ENCODE measurements at regions not wholly inside any gene's neighbourhood (a gene's known extent, or its start where the extent isn't known, plus 50 kb on each side); places are given as distances from the start of the nearest gene placed in this dataset.
"Not testable (repeated sequence)": the region's sequence is repeated elsewhere in the genome, so short reads cannot be mapped to it uniquely, and the experiment has no call there.

DNA sequence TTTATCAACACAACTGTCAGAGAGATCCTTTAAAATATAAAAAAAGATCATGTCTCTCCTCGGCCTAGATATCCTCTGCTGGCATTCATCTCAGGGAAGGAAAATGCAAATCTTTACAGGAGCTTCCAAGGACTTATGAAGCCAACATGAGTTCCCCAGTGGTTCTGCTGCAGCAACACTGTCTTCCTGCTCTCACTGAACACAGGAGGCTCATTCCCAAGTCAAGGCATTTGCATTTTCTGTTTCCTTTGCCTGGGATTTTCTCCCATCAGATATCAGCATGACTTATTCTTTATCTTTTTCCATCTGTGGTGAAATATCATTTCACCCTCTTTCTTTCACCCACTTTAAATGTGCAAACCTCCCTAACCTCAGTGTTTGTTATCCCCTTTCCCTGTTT is 513.8 kb upstream of the ZP4 start:
- no peaks in the 10 kb centered on the region for H3K9me3 ChIP-seq (ENCODE audit: low read depth, low read length)
- TF ChIP-seq EZH2 (IDR thresholded peaks at IDR 0.05) (no peak), FOXP2 (optimal IDR thresholded peaks at IDR 0.05; ENCODE audit: control extremely low read depth, extremely low read length, insufficient read depth) (no peak), POLR2AphosphoS5 (IDR thresholded peaks at IDR 0.05; ENCODE audit: borderline replicate concordance, low read depth, low read length) (no peak)
- H3K36me3 ChIP-seq (ENCODE audit: insufficient read depth, low read length): no peaks in the 10 kb centered on the region
- H3K4me3 ChIP-seq: no peak overlapping the region
- H3K27ac ChIP-seq: peak overlapping the region; percentile 27; the same call in 1 of the 2 replicates
- no peak for DNase-seq (ENCODE audit: low read depth, low spot score)
- H3K9ac ChIP-seq (ENCODE audit: insufficient read length): no peak overlapping the region

DNA sequence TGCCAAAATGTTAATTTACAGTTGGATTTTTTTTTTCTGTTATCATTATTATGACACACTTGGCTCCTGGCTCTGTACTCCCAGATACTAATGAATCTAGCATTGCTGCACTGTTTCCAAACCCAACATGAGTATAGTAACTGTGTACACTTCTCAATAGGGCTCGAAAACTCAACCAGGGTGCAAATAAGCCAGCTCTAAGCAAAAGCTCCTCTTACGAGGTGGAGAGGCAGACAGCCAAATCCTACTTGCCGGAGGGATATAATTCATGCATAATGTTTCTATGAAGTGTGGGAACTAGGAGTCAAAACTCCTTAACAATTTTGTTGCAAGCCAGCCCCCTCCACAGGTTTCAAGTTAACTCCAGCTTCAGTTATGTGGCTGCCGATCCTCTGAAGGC is 510.4 kb upstream of the ZP4 start:
- H3K9ac ChIP-seq (ENCODE audit: insufficient read length): no peak overlapping the region
- peak; percentile 62 for DNase-seq (ENCODE audit: low read depth, low spot score)
- no peaks in the 10 kb centered on the region for H3K9me3 ChIP-seq (ENCODE audit: low read depth, low read length)
- H3K4me3 ChIP-seq: 0 out of 2 replicates have a peak overlapping the region, but pooled peaks have one; percentile 19
- TF ChIP-seq EZH2 (IDR thresholded peaks at IDR 0.05) (no peak), FOXP2 (optimal IDR thresholded peaks at IDR 0.05; ENCODE audit: control extremely low read depth, extremely low read length, insufficient read depth) (no peak), POLR2AphosphoS5 (IDR thresholded peaks at IDR 0.05; ENCODE audit: borderline replicate concordance, low read depth, low read length) (no peak)
- peak overlapping the region; percentile 84 for H3K27ac ChIP-seq
- no peaks in the 10 kb centered on the region for H3K36me3 ChIP-seq (ENCODE audit: insufficient read depth, low read length)

DNA sequence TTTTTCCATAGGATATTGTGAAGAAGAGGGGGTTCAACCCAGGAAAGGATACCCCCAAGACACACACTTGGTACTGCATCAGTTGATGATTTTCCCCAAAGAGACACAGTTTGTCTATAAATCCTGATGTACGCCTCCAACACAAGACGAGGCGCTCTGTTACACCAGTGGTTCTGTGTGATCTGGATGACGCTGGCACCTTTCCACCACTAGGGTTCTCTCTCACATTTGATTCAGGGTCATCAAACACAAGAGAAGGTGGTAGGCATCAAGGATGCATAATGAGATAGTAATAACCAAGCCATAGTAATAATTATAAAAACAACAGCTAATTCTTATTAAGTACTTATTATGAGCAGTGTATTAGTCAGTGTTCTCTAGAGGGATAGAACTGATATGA is 508.8 kb upstream of the ZP4 start:
- DNase-seq (ENCODE audit: low read depth, low spot score): no peak
- no peaks in the 10 kb centered on the region for H3K9me3 ChIP-seq (ENCODE audit: low read depth, low read length)
- TF ChIP-seq POLR2AphosphoS5 (IDR thresholded peaks at IDR 0.05; ENCODE audit: borderline replicate concordance, low read depth, low read length) (no peak), FOXP2 (optimal IDR thresholded peaks at IDR 0.05; ENCODE audit: control extremely low read depth, extremely low read length, insufficient read depth) (no peak), EZH2 (IDR thresholded peaks at IDR 0.05) (no peak)
- H3K9ac ChIP-seq (ENCODE audit: insufficient read length): no peak overlapping the region
- H3K4me3 ChIP-seq: no peak overlapping the region
- H3K36me3 ChIP-seq (ENCODE audit: insufficient read depth, low read length): no peaks in the 10 kb centered on the region
- H3K27ac ChIP-seq: no peak overlapping the region

DNA sequence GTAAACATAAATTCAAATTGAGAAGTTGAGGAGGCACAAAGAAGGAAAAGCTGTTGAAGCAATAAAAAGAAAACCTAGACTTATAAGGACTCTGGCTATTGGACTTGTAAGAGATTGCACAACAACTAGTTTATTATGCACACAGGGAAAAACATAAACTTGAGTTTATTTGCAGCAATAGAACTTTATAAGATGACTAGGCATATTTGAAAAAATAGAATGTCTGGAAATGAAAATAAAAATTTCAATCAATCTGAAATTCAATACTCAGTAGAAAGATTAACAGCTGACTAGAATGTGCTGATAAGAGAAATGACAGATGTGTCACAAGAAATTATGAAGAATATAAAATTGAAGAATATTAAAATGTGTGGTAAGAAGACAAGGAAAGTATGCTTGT is 505.4 kb upstream of the ZP4 start:
- Histone ChIP-seq H3K36me3 (ENCODE audit: insufficient read depth, low read length) (no peaks in the 10 kb centered on the region), H3K9me3 (ENCODE audit: low read depth, low read length) (no peaks in the 10 kb centered on the region), H3K27ac (peak overlapping the region; percentile 51; the same call in 1 of the 2 replicates), H3K4me3 (no peak overlapping the region), H3K9ac (ENCODE audit: insufficient read length) (no peak overlapping the region)
- no peak for DNase-seq (ENCODE audit: low read depth, low spot score)
- no peak for TF ChIP-seq POLR2AphosphoS5 (IDR thresholded peaks at IDR 0.05; ENCODE audit: borderline replicate concordance, low read depth, low read length)
- TF ChIP-seq EZH2 (IDR thresholded peaks at IDR 0.05): no peak
- no peak for TF ChIP-seq FOXP2 (optimal IDR thresholded peaks at IDR 0.05; ENCODE audit: control extremely low read depth, extremely low read length, insufficient read depth)

DNA sequence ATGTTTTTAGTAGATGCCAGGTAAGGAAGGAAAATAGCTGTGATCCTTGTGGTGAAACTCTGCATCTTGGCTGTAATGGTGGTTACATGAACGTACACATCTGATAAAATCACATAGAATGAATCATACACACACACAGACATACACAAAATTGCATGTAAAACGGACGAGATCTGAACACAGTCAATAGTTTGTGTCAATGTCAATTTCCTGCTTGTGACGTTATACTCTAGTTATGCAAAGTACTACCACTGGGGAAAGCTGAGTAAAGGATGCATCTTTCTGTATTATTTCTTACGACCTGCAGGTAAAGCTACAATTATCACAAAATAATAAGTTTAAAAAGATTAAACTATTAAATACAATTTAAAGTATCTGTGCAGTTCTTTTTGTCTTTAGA is 493.7 kb upstream of the ZP4 start:
- Histone ChIP-seq H3K27ac (no peak overlapping the region), H3K9ac (ENCODE audit: insufficient read length) (no peak overlapping the region), H3K36me3 (ENCODE audit: insufficient read depth, low read length) (no peaks in the 10 kb centered on the region), H3K4me3 (no peak overlapping the region), H3K9me3 (ENCODE audit: low read depth, low read length) (no peaks in the 10 kb centered on the region)
- TF ChIP-seq FOXP2 (optimal IDR thresholded peaks at IDR 0.05; ENCODE audit: control extremely low read depth, extremely low read length, insufficient read depth): no peak
- no peak for TF ChIP-seq EZH2 (IDR thresholded peaks at IDR 0.05)
- no peak for TF ChIP-seq POLR2AphosphoS5 (IDR thresholded peaks at IDR 0.05; ENCODE audit: borderline replicate concordance, low read depth, low read length)
- no peak for DNase-seq (ENCODE audit: low read depth, low spot score)

DNA sequence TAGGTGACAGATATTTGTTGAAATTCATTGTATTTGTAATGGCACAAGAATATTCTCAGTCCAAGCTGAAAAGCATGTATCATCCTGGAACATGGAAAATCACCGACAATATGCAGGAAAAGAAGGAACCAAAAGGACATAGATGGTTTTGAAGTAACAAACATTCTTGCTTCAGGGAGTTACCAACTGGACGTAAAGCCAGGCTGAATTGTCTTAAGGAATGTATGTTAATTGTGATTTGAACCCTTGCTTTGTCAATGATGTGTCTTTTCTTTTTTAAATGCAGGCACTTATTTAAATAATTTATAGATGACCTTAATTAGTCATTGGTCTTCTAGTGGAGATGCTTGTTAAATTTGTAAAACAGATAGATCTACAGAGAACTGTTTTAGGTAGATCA is 489.4 kb upstream of the ZP4 start:
- no peak for TF ChIP-seq FOXP2 (optimal IDR thresholded peaks at IDR 0.05; ENCODE audit: control extremely low read depth, extremely low read length, insufficient read depth)
- H3K9me3 ChIP-seq (ENCODE audit: low read depth, low read length): no peaks in the 10 kb centered on the region
- DNase-seq (ENCODE audit: low read depth, low spot score): no peak
- H3K36me3 ChIP-seq (ENCODE audit: insufficient read depth, low read length): no peaks in the 10 kb centered on the region
- no peak overlapping the region for H3K27ac ChIP-seq
- no peak overlapping the region for H3K4me3 ChIP-seq
- no peak overlapping the region for H3K9ac ChIP-seq (ENCODE audit: insufficient read length)

DNA sequence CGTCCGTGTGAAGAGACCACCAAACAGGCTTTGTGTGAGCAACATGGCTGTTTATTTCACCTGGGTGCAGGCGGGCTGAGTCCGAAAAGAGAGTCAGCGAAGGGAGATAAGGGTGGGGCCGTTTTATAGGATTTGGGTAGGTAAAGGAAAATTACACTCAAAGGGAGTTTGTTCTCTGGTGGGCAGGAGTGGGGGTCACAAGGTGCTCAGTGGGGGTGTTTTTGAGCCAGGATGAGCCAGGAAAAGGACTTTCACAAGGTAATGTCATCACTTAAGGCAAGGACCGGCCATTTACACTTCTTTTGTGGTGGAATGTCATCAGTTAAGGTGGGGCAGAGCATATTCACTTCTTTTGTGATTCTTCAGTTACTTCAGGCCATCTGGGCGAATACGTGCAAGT is 488.7 kb upstream of the ZP4 start:
- not testable (repeated sequence) for H3K27ac ChIP-seq; H3K9ac ChIP-seq (ENCODE audit: insufficient read length)

DNA sequence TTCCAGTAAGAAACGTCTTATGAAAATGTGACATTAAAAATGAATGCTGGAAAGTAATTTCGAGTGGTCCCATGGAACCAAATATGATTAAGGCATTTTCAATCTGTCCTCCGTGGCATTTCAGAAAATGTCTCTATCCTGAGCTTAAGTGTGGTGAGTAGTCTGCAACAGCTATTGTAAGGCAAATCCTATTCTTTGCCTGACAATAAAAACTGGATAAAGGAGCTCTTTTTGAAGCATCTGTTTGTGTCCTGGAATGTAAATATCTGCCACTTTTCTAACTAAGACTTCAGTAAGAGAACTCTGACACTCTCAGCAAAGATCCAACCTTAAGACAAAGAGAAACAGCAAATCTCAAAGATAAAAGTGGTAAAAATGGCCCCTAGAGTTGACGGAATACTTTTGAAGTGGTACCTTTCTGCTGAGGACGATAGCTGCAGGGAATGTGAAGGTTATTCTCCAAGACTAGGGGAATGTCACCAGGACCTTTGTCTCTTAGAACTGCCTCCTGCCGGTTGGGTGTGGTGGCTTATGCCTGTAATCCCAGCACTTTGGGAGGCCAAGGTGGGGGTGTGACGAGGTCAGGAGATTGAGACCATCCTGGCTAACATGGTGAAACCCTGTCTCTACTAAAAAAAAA is 486.7 kb upstream of the ZP4 start:
- no peak for DNase-seq (ENCODE audit: low read depth, low spot score)

More for the DNA sequence above, 488.7 kb upstream of the ZP4 start:
- not testable (repeated sequence) for DNase-seq (ENCODE audit: low read depth, low spot score); H3K9me3 ChIP-seq (ENCODE audit: low read depth, low read length); H3K4me3 ChIP-seq; H3K36me3 ChIP-seq (ENCODE audit: insufficient read depth, low read length)

DNA sequence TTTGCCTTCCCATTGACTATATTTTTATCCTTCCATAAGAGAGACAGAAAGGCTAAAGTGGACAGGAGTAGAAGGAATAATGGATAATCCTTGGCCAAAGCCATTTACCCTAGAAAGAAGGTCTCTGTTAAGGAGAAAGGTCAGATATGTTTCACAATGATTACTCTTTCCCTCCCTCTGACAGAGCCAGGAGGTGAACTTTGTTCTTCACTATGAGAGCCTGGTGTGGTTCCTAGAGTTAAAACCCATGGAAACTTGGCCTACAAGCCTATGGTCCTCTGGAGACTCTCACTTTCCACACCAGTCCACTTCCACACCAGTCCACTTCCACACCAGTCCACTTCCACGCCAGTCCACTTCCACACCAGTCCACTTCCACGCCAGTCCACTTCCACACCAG is 479.9 kb upstream of the ZP4 start:
- TF ChIP-seq FOXP2 (optimal IDR thresholded peaks at IDR 0.05; ENCODE audit: control extremely low read depth, extremely low read length, insufficient read depth) (no peak), POLR2AphosphoS5 (IDR thresholded peaks at IDR 0.05; ENCODE audit: borderline replicate concordance, low read depth, low read length) (no peak), EZH2 (IDR thresholded peaks at IDR 0.05) (no peak)
- H3K9ac ChIP-seq (ENCODE audit: insufficient read length): no peak overlapping the region
- no peak for DNase-seq (ENCODE audit: low read depth, low spot score)
- H3K27ac ChIP-seq: no peak overlapping the region
- H3K36me3 ChIP-seq (ENCODE audit: insufficient read depth, low read length): no peaks in the 10 kb centered on the region
- H3K4me3 ChIP-seq: no peak overlapping the region
- H3K9me3 ChIP-seq (ENCODE audit: low read depth, low read length): no peaks in the 10 kb centered on the region

More for the DNA sequence above, 486.7 kb upstream of the ZP4 start:
- TF ChIP-seq EZH2 (IDR thresholded peaks at IDR 0.05): no peak
- no peak for TF ChIP-seq FOXP2 (optimal IDR thresholded peaks at IDR 0.05; ENCODE audit: control extremely low read depth, extremely low read length, insufficient read depth)
- no peak for TF ChIP-seq POLR2AphosphoS5 (IDR thresholded peaks at IDR 0.05; ENCODE audit: borderline replicate concordance, low read depth, low read length)
- no peaks in the 10 kb centered on the region for H3K9me3 ChIP-seq (ENCODE audit: low read depth, low read length)
- H3K27ac ChIP-seq: no peak overlapping the region
- no peaks in the 10 kb centered on the region for H3K36me3 ChIP-seq (ENCODE audit: insufficient read depth, low read length)
- no peak overlapping the region for H3K9ac ChIP-seq (ENCODE audit: insufficient read length)
- H3K4me3 ChIP-seq: no peak overlapping the region

Measured in SK-N-MC (cell line).